ENCODE measurements at regions not wholly inside any gene's neighbourhood (a gene's known extent, or its start where the extent isn't known, plus 50 kb on each side); places are given as distances from the start of the nearest gene placed in this dataset.

DNA sequence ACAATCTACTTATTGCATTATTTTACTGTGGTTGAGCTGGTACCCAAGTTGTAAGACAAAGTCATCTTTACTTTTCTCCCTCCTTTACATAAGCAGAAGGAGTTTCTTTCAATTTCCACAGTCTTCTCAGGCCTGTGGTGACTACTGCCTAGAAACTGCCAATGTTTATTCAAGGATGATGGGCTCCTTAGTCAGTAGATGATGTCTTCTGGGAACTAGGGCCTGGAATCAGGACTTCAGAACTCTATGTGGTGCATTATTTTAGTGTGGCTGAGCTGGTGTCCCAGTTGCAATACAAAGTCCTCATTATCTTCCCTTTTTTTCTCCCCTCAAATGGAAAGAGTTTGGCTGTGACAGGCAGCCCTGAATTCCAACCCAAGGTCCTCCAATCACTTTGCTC lies 1762.5 kb downstream of the SI start:
- intact Hi-C loops (cut with DNase I): no loop called here
- Histone ChIP-seq H3K4me1 (no peaks in the 10 kb centered on the region), H3K36me3 (no peaks in the 10 kb centered on the region), H3K9me3 (no peaks in the 10 kb centered on the region), H3K27me3 (no peaks in the 10 kb centered on the region), H3K4me3 (no peak overlapping the region), H3K27ac (no peak overlapping the region)
- no peak for DNase-seq
- TF ChIP-seq, protein P1, sequence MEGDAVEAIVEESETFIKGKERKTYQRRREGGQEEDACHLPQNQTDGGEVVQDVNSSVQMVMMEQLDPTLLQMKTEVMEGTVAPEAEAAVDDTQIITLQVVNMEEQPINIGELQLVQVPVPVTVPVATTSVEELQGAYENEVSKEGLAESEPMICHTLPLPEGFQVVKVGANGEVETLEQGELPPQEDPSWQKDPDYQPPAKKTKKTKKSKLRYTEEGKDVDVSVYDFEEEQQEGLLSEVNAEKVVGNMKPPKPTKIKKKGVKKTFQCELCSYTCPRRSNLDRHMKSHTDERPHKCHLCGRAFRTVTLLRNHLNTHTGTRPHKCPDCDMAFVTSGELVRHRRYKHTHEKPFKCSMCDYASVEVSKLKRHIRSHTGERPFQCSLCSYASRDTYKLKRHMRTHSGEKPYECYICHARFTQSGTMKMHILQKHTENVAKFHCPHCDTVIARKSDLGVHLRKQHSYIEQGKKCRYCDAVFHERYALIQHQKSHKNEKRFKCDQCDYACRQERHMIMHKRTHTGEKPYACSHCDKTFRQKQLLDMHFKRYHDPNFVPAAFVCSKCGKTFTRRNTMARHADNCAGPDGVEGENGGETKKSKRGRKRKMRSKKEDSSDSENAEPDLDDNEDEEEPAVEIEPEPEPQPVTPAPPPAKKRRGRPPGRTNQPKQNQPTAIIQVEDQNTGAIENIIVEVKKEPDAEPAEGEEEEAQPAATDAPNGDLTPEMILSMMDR (IDR thresholded peaks at IDR 0.05): no peak
- ATAC-seq: no peak

DNA sequence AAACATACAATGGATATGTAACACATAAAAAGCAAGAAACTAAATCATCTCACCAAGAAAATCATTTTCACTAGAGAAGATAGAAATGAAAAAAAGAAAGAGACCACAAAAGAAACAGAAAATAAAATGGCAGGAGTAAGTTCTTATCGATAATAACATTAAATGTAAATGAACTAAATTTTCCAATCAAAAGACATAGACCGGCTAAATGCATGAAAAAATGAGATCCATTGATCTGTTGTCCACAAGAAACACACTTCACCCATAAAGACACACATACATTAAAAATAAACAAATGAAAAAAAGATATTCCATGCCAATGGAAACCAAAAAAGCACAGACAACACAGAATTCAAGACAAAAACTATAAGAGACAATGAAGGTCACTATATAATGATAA lies 1771.9 kb downstream of the SI start:
- H3K27me3 ChIP-seq: no peaks in the 10 kb centered on the region
- DNase-seq: no peak
- intact Hi-C loops (cut with DNase I): no loop called here
- no peak overlapping the region for H3K4me3 ChIP-seq
- H3K4me1 ChIP-seq: no peaks in the 10 kb centered on the region
- no peak overlapping the region for H3K27ac ChIP-seq
- TF ChIP-seq, protein P1 (IDR thresholded peaks at IDR 0.05): no peak
- H3K36me3 ChIP-seq: no peaks in the 10 kb centered on the region
- no peak for ATAC-seq
- no peaks in the 10 kb centered on the region for H3K9me3 ChIP-seq

DNA sequence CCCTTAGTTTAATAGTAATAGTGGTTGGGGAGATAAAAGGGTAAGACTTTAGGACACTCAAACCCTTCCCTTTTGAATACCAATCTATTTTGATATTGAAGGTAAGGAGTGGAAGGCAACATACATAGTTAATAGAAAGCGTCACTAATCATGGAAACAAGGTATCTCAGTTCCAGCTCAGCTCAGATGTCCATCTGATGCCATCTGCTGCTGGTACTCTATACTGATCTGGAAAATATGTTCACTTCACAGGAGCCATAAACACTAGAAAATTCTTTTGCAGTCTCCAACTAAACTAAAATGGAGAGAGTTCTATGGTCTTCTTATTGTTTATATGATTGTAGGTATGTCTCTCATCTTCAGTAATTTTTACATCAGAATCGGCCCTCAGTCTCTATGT lies 1777.1 kb downstream of the OTOL1 start:
- H3K4me1 ChIP-seq: no peaks in the 10 kb centered on the region
- intact Hi-C loops (cut with DNase I): no loop called here

DNA sequence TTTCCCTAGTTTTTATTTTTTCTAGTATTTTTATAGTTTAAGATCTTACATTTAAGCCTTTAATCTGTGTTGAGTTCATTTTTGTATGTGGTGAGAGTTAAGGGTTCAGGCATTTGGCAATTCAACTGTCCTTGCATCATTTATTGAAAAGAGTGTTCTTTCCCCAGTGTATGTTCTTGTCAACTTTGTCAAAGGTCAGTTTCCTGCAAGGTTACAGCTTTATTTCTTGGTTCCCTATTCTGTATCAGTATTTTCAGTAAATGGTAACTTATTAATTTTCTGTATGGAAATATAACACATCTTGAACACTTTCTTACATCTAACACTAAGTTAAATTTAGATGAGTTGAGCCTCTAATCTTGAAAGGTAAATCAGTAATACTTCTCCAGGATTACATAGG lies 1770.1 kb downstream of the OTOL1 start:
- Histone ChIP-seq H3K4me1 (no peaks in the 10 kb centered on the region), H3K4me3 (no peak overlapping the region), H3K27me3 (no peaks in the 10 kb centered on the region), H3K36me3 (no peaks in the 10 kb centered on the region), H3K27ac (no peak overlapping the region), H3K9me3 (no peaks in the 10 kb centered on the region)
- no peak for ATAC-seq
- DNase-seq: no peak
- TF ChIP-seq, protein P1 (IDR thresholded peaks at IDR 0.05): no peak
- intact Hi-C loops (cut with DNase I): no loop called here

More for the DNA sequence above, 1777.1 kb downstream of the OTOL1 start:
- no peak for ATAC-seq
- DNase-seq: no peak
- H3K27ac ChIP-seq: no peak overlapping the region
- no peaks in the 10 kb centered on the region for H3K9me3 ChIP-seq
- H3K36me3 ChIP-seq: no peaks in the 10 kb centered on the region
- no peak overlapping the region for H3K4me3 ChIP-seq
- no peaks in the 10 kb centered on the region for H3K27me3 ChIP-seq
- TF ChIP-seq, protein P1 (IDR thresholded peaks at IDR 0.05): no peak

DNA sequence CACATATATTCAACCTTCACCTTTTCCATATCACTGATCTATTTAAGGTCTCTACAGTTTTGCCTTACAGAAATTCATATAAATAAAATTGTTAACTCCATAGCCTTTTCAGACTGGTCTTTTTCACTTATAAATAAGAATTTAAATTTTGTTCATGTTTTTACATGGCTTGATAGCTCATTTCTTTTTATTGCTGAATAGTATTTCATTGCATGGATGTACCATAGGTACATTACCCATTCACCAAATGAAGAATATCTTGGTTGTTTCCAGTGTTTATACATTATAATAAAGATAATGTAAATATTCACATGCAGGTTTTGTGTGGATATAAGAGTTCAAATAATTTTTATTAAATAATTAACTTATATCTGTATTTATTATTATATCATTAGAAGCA lies 1765.0 kb downstream of the OTOL1 start:
- Histone ChIP-seq H3K27ac (no peak overlapping the region), H3K9me3 (no peaks in the 10 kb centered on the region), H3K4me1 (no peaks in the 10 kb centered on the region), H3K4me3 (no peak overlapping the region), H3K36me3 (no peaks in the 10 kb centered on the region), H3K27me3 (no peaks in the 10 kb centered on the region)
- DNase-seq (no peak), ATAC-seq (no peak)
- intact Hi-C loops (cut with DNase I): no loop called here
- TF ChIP-seq, protein P1 (IDR thresholded peaks at IDR 0.05): no peak

DNA sequence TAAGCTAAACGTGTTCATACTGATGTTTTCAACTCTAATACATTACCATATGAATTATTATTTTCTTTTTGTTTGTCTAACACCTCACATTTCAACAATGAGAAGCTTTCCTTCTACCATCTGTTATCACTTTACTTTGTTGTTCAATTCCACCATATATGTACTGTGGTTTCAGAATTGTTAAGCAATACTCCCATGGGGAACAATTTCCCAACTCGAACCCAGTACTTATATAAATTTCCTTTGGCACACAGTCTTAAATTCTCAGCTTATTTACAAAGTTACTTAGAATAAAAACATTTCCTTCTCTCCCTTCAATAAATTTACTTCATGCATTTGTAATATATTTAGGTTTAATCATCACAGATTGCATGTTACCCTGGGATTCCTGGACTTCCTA lies 1764.4 kb downstream of the OTOL1 start:
- H3K9me3 ChIP-seq: no peaks in the 10 kb centered on the region
- no peaks in the 10 kb centered on the region for H3K27me3 ChIP-seq
- TF ChIP-seq, protein P1 (IDR thresholded peaks at IDR 0.05): no peak
- ATAC-seq (no peak), DNase-seq (no peak)
- no peak overlapping the region for H3K27ac ChIP-seq
- no peak overlapping the region for H3K4me3 ChIP-seq
- H3K36me3 ChIP-seq: no peaks in the 10 kb centered on the region
- intact Hi-C loops (cut with DNase I): no loop called here
- no peaks in the 10 kb centered on the region for H3K4me1 ChIP-seq

Data from upper lobe of right lung (tissue), 1 donor.